PC-9 (cell line): ENCODE measurements at regions not wholly inside any gene's neighbourhood (a gene's known extent, or its start where the extent isn't known, plus 50 kb on each side); places are given as distances from the start of the nearest gene placed in this dataset.

Experiments
- EZH2 ChIP-seq: fragments of 200-600 bp; sonication (generic); IDR thresholded peaks from 2 replicates; pipeline ENCODE4 v1.8.0; 2017; ENCODE audit warnings: antibody characterized with exemption, low read depth
- TF ChIP-seq, protein P1 (sequence below): fragments of 200-600 bp; sonication (generic); conservative IDR thresholded peaks from 2 replicates; pipeline ENCODE4 v1.6.1; 2017; ENCODE audit warnings: mixed run types, antibody characterized with exemption, mild to moderate bottlenecking, moderate library complexity

DNA sequence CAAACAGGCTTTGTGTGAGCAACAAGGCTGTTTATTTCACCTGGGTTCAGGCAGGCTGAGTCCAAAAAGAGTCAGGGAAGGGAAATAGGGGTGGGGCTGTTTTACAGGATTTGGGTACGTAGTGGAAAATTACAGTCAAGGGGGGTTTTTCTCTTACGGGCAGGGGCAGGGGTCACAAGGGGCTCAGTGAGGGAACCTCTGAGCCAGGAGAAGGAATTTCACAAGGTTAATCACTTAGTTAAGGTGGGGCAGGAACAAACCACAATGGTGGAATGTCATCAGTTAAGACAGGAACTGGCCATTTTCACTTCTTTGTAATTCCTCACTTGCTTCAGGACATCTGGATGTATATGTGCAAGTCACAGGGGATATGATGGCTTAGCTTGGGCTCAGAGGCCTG is 1592.8 kb upstream of the GBE1 start:
- TF ChIP-seq EZH2: no peak
- TF ChIP-seq, protein P1, sequence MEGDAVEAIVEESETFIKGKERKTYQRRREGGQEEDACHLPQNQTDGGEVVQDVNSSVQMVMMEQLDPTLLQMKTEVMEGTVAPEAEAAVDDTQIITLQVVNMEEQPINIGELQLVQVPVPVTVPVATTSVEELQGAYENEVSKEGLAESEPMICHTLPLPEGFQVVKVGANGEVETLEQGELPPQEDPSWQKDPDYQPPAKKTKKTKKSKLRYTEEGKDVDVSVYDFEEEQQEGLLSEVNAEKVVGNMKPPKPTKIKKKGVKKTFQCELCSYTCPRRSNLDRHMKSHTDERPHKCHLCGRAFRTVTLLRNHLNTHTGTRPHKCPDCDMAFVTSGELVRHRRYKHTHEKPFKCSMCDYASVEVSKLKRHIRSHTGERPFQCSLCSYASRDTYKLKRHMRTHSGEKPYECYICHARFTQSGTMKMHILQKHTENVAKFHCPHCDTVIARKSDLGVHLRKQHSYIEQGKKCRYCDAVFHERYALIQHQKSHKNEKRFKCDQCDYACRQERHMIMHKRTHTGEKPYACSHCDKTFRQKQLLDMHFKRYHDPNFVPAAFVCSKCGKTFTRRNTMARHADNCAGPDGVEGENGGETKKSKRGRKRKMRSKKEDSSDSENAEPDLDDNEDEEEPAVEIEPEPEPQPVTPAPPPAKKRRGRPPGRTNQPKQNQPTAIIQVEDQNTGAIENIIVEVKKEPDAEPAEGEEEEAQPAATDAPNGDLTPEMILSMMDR: no peak
